ENCODE measurements at regions not wholly inside any gene's neighbourhood (a gene's known extent, or its start where the extent isn't known, plus 50 kb on each side); places are given as distances from the start of the nearest gene placed in this dataset.

DNA sequence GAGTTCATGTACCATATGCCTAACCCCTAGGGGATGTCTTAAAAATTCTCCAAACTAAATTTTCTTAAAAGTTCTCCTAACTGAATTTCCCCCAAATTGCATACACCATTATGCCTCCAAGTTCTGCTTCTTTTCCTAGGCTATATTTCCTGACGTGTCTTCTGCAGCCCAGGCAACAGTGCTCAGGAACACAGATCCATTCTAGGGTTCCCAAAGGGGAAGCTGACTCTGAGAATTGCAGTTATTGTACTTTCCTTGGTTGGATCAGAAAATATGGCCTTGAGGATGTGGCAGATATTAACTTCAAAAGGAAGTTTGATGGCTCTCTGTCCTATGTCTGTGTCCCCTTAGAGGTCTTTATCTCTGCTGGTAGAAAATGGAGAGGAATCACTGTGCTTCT lies 124.3 kb downstream of the TMEM17 start:
- TF ChIP-seq, protein P1, sequence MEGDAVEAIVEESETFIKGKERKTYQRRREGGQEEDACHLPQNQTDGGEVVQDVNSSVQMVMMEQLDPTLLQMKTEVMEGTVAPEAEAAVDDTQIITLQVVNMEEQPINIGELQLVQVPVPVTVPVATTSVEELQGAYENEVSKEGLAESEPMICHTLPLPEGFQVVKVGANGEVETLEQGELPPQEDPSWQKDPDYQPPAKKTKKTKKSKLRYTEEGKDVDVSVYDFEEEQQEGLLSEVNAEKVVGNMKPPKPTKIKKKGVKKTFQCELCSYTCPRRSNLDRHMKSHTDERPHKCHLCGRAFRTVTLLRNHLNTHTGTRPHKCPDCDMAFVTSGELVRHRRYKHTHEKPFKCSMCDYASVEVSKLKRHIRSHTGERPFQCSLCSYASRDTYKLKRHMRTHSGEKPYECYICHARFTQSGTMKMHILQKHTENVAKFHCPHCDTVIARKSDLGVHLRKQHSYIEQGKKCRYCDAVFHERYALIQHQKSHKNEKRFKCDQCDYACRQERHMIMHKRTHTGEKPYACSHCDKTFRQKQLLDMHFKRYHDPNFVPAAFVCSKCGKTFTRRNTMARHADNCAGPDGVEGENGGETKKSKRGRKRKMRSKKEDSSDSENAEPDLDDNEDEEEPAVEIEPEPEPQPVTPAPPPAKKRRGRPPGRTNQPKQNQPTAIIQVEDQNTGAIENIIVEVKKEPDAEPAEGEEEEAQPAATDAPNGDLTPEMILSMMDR (IDR thresholded peaks at IDR 0.05): no peak
- TF ChIP-seq POLR2A (IDR thresholded peaks at IDR 0.05) (no peak), POLR2AphosphoS5 (IDR thresholded peaks at IDR 0.05) (no peak)

All from breast epithelium (tissue), 3 donors.